ENCODE measurements at regions not wholly inside any gene's neighbourhood (a gene's known extent, or its start where the extent isn't known, plus 50 kb on each side); places are given as distances from the start of the nearest gene placed in this dataset.

DNA sequence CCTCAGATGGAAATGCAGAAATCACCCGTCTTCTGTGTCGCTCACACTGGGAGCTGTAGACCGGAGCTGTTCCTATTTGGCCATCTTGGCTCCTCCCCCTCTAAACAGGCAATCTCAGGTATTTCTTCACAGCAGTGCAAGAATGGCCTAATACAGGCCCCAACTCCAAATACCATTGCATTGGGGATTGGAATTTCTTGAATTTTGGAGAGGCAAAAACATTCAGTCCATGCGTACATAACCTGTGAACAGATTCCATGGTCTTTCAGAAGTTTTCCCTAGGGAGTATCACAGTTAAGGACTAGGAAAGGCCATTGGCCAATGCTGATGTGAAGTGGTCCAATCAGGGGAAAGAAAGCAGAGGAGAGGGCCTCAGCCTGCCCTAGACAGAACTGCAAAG is 128.2 kb upstream of the NOCT start:
- H3K4me3 ChIP-seq = no peak overlapping the region
- intact Hi-C loops (cut with DNase I) = no loop called here
- no peak for DNase-seq
- H3K27me3 ChIP-seq (ENCODE audit: low read depth) = no peaks in the 10 kb centered on the region
- H3K27ac ChIP-seq = no peak overlapping the region
- H3K4me1 ChIP-seq = no peaks in the 10 kb centered on the region
- no peak for ATAC-seq
- no peaks in the 10 kb centered on the region for H3K36me3 ChIP-seq
- TF ChIP-seq, protein P1, sequence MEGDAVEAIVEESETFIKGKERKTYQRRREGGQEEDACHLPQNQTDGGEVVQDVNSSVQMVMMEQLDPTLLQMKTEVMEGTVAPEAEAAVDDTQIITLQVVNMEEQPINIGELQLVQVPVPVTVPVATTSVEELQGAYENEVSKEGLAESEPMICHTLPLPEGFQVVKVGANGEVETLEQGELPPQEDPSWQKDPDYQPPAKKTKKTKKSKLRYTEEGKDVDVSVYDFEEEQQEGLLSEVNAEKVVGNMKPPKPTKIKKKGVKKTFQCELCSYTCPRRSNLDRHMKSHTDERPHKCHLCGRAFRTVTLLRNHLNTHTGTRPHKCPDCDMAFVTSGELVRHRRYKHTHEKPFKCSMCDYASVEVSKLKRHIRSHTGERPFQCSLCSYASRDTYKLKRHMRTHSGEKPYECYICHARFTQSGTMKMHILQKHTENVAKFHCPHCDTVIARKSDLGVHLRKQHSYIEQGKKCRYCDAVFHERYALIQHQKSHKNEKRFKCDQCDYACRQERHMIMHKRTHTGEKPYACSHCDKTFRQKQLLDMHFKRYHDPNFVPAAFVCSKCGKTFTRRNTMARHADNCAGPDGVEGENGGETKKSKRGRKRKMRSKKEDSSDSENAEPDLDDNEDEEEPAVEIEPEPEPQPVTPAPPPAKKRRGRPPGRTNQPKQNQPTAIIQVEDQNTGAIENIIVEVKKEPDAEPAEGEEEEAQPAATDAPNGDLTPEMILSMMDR (IDR thresholded peaks at IDR 0.05) = no peak
- no peaks in the 10 kb centered on the region for H3K9me3 ChIP-seq

DNA sequence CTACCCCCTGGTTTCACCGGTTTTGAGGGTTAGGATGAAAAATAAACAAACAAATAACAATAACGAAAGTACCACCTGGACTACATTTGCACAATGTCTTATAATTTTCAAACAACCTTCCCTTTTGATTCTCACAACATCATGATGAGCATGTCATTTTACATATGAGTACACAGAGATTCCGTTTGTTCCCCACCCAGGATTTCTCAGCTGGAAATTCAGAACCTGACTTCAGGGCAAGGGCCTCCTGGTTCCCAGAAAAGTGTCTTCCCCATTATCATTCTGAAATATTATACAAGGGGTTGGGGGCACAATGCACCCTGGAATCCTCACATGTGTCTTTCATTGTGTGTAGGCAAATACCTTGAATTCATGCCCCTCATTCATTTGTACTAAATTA is 135.8 kb upstream of the NOCT start:
- no peak for ATAC-seq
- Histone ChIP-seq H3K9me3 (no peaks in the 10 kb centered on the region), H3K27me3 (ENCODE audit: low read depth) (no peaks in the 10 kb centered on the region), H3K4me1 (no peaks in the 10 kb centered on the region), H3K4me3 (no peak overlapping the region), H3K27ac (no peak overlapping the region), H3K36me3 (no peaks in the 10 kb centered on the region)
- TF ChIP-seq, protein P1 (IDR thresholded peaks at IDR 0.05) = no peak
- DNase-seq = no peak
- intact Hi-C loops (cut with DNase I) = no loop called here

DNA sequence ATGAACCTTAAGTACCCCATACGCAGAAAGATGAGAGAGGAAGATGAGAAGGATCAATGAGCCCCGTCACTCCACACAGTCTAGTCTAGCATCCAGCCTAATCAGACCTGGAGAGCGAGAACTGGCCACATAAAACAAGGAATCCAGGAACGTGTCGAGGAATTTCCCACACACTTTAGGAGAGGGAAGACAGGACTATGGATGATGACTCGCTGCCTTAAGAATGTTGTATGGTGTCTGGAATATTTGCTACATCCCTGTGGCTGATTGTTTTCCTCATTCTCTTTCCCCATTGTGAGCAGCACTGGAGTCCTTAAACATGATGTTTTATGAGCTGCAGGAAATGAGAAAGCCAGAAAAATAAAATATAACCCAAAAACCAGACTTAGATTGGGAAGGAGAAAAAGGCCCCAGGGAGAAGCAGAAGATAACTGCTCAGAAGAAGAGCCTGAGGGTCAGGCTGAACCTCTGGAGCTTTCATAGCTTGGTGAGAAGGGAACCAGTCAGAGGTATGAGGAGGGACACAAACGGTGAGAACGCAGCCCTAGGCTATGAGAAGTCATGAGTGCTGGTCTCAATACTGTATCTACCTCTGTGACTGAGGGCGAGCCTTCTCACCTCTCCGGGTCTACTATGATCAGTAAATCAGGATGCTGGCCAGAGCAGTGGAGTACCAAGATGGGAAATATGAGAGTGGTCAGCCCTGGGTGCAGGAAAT is 139.5 kb upstream of the NOCT start:
- peaks cover 3% of the 10 kb centered on the region for H3K4me1 ChIP-seq
- no peak overlapping the region for H3K4me3 ChIP-seq
- intact Hi-C loops (cut with DNase I) = no loop called here
- ATAC-seq = no peak
- TF ChIP-seq, protein P1 (IDR thresholded peaks at IDR 0.05) = no peak
- H3K36me3 ChIP-seq = no peaks in the 10 kb centered on the region
- no peaks in the 10 kb centered on the region for H3K9me3 ChIP-seq
- DNase-seq = no peak
- no peaks in the 10 kb centered on the region for H3K27me3 ChIP-seq (ENCODE audit: low read depth)
- H3K27ac ChIP-seq = no peak overlapping the region

DNA sequence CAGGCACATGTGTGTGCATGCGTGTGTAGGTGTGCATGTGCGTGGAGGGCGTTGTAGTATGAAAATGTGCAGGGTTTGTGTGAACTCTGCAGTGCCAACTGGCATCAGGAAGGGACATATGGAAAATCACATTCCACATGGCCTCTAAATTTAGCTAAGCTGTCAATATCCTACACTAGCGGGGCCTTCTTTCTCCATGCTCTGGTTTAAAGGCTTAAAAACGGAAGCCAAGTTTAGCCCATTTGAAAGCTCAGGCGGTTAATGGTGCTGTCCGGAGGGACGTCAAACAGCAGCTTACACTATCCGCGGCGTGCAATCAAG is 144.1 kb upstream of the NOCT start:
- TF ChIP-seq, protein P1 (IDR thresholded peaks at IDR 0.05) = no peak
- ATAC-seq = no peak
- H3K27ac ChIP-seq = no peak overlapping the region
- H3K4me3 ChIP-seq = no peak overlapping the region
- no peaks in the 10 kb centered on the region for H3K9me3 ChIP-seq
- no peaks in the 10 kb centered on the region for H3K27me3 ChIP-seq (ENCODE audit: low read depth)
- peaks cover 7% of the 10 kb centered on the region for H3K4me1 ChIP-seq
- DNase-seq = no peak
- intact Hi-C loops (cut with DNase I) = no loop called here
- no peaks in the 10 kb centered on the region for H3K36me3 ChIP-seq

DNA sequence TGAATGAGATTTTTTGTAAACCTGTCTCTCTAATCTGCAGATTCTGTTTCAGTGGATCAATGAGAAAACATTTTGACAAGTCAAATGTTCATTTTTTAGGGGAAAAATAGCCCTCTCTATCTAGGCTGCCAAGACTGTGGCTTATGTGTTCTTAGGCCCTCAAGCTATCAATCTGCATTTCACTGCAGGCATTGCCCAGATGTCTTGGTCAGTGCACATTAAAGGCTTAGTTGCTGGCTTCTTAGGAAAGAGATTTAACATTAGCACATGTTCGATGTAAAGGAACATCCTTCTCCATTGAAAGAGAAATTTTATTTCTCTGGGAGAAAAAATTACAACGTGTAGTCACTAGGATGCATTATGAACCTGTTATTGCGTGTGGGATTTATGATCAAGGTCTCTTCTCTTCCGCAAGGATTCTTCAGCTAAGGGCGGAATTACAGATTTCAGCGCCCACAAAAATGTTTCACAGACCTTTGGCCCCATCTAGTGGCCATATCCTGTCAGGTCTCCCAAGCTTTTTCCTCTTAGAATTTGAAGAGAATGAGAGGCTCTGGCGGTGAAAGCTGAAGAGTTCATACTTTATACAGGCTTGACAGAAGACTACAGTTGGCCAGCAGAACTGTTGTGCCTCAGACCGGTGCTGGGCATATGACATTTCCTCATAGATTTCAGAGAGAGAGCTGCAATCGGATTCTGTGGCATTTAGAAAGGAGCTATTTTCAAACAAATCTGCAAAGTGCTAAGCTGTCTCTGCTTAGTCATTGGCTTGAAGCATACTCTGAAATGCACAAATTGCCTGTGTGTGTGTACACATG is 144.6 kb upstream of the NOCT start:
- intact Hi-C loops (cut with DNase I) = no loop called here
- Histone ChIP-seq H3K4me1 (peaks cover 7% of the 10 kb centered on the region), H3K9me3 (no peaks in the 10 kb centered on the region), H3K27me3 (ENCODE audit: low read depth) (no peaks in the 10 kb centered on the region), H3K4me3 (no peak overlapping the region), H3K36me3 (no peaks in the 10 kb centered on the region), H3K27ac (no peak overlapping the region)
- ATAC-seq (peak; percentile 77 to 79), DNase-seq (no peak)
- TF ChIP-seq, protein P1 (IDR thresholded peaks at IDR 0.05) = peak; percentile 88

Data from lower lobe of right lung (tissue), 2 donors.